ENCODE measurements at regions not wholly inside any gene's neighbourhood (a gene's known extent, or its start where the extent isn't known, plus 50 kb on each side); places are given as distances from the start of the nearest gene placed in this dataset.

- TF ChIP-seq MAFF (IDR thresholded peaks at IDR 0.05; ENCODE audit: low read depth, low read length) (peak; percentile 67; the same call in 1 of the 2 replicates), MAFK (conservative IDR thresholded peaks at IDR 0.05 in 1 of 2, IDR thresholded peaks at IDR 0.05 in 1 of 2; ENCODE audit: low read length in 2 of 2) (peak; percentile 64 to 82), IKZF1 (IDR thresholded peaks at IDR 0.05) (no peak)
- no peaks in the 10 kb centered on the region for H3K4me1 ChIP-seq (ENCODE audit: insufficient read depth, low read length)
- DNase-seq (ENCODE audit: low spot score), result no peak
- no peaks in the 10 kb centered on the region for H3K79me2 ChIP-seq (ENCODE audit: insufficient read depth, low read length)
- H3K4me2 ChIP-seq (ENCODE audit: low read depth, low read length), result no peak overlapping the region
- ChIA-PET CTCF (ENCODE audit: low intra/inter-chr PET ratio, low total read pairs) (no interaction called here), POLR2A (no interaction called here)
- H3K4me3 ChIP-seq (replicated peaks in 1 of 3; ENCODE audit: insufficient read depth in 1 of 3, low read depth in 2 of 3, low read length in 3 of 3), result no peak overlapping the region
- H3K27me3 ChIP-seq (ENCODE audit: control insufficient read depth in 1 of 2, insufficient read depth in 2 of 2, low read length in 2 of 2), result no peaks in the 10 kb centered on the region
- in situ Hi-C loops (cut with HindIII; ENCODE audit: extremely low pct_ligation_motif_present, low pct_unique_long_range_greater_than_20kb) (no loop called here), intact Hi-C loops (cut with micrococcal nuclease; ENCODE audit: unreplicated experiment) (no loop called here)
- H3K27ac ChIP-seq (ENCODE audit: extremely low read length, insufficient read depth, low read length), result no peak overlapping the region
- H3K36me3 ChIP-seq (replicated peaks in 1 of 2; ENCODE audit: control insufficient read depth in 1 of 2, insufficient read depth in 2 of 2, low read length in 2 of 2), result no peaks in the 10 kb centered on the region
- no peak overlapping the region for H3K9ac ChIP-seq (ENCODE audit: insufficient read depth, low read depth, low read length)
- WGBS (ENCODE audit: low lambda C conversion rate), result 3% methylated on average over 1 of the region's 1 CpG
- H2AFZ ChIP-seq (ENCODE audit: low read length), result no peak overlapping the region
- no peaks in the 10 kb centered on the region for H4K20me1 ChIP-seq (ENCODE audit: insufficient read depth, low read length)
- no TSS peak for BruUV-seq (replicated peaks)
- ATAC-seq, result no peak
- no peak for FAIRE-seq
- H3K9me3 ChIP-seq (ENCODE audit: low read length), result peaks cover 89% of the 10 kb centered on the region
Measured at GRCh38 chr5:165903835-165904234, 2387.6 kb upstream of the WWC1 start.

GRCh38 chr5:165906871-165907270 lies 2384.6 kb upstream of the WWC1 start:
- Histone ChIP-seq H2AFZ (ENCODE audit: low read length) (no peak overlapping the region), H3K27me3 (ENCODE audit: control insufficient read depth in 1 of 2, insufficient read depth in 2 of 2, low read length in 2 of 2) (no peaks in the 10 kb centered on the region), H4K20me1 (ENCODE audit: insufficient read depth, low read length) (no peaks in the 10 kb centered on the region), H3K36me3 (replicated peaks in 1 of 2; ENCODE audit: control insufficient read depth in 1 of 2, insufficient read depth in 2 of 2, low read length in 2 of 2) (no peaks in the 10 kb centered on the region), H3K4me3 (replicated peaks in 1 of 3; ENCODE audit: insufficient read depth in 1 of 3, low read depth in 2 of 3, low read length in 3 of 3) (no peak overlapping the region), H3K4me1 (ENCODE audit: insufficient read depth, low read length) (no peaks in the 10 kb centered on the region), H3K27ac (ENCODE audit: extremely low read length, insufficient read depth, low read length) (no peak overlapping the region), H3K4me2 (ENCODE audit: low read depth, low read length) (no peak overlapping the region), H3K79me2 (ENCODE audit: insufficient read depth, low read length) (no peaks in the 10 kb centered on the region), H3K9ac (ENCODE audit: insufficient read depth, low read depth, low read length) (no peak overlapping the region), H3K9me3 (ENCODE audit: low read length) (peaks cover 91% of the 10 kb centered on the region)
- CTCF ChIA-PET (ENCODE audit: low intra/inter-chr PET ratio, low total read pairs), result no interaction called here
- intact Hi-C loops (cut with micrococcal nuclease; ENCODE audit: unreplicated experiment), result no loop called here
- POLR2A ChIA-PET, result no interaction called here
- TF ChIP-seq ZNF780A (CRISPR knock-in tag; IDR thresholded peaks at IDR 0.05), result no peak
- ATAC-seq (no peak), FAIRE-seq (no peak), DNase-seq (ENCODE audit: low spot score) (no peak)
- BruUV-seq (replicated peaks), result no TSS peak
- in situ Hi-C loops (cut with HindIII; ENCODE audit: extremely low pct_ligation_motif_present, low pct_unique_long_range_greater_than_20kb), result no loop called here

- Histone ChIP-seq H3K36me3 (replicated peaks in 1 of 2; ENCODE audit: control insufficient read depth in 1 of 2, insufficient read depth in 2 of 2, low read length in 2 of 2) (no peaks in the 10 kb centered on the region), H3K79me2 (ENCODE audit: insufficient read depth, low read length) (no peaks in the 10 kb centered on the region), H3K9me3 (ENCODE audit: low read length) (peaks cover 60% of the 10 kb centered on the region), H3K4me1 (ENCODE audit: insufficient read depth, low read length) (no peaks in the 10 kb centered on the region), H3K4me2 (ENCODE audit: low read depth, low read length) (no peak overlapping the region), H3K4me3 (replicated peaks in 1 of 3; ENCODE audit: insufficient read depth in 1 of 3, low read depth in 2 of 3, low read length in 3 of 3) (no peak overlapping the region), H4K20me1 (ENCODE audit: insufficient read depth, low read length) (no peaks in the 10 kb centered on the region), H3K9ac (ENCODE audit: insufficient read depth, low read depth, low read length) (no peak overlapping the region), H3K27me3 (ENCODE audit: control insufficient read depth in 1 of 2, insufficient read depth in 2 of 2, low read length in 2 of 2) (no peaks in the 10 kb centered on the region), H3K27ac (ENCODE audit: extremely low read length, insufficient read depth, low read length) (no peak overlapping the region), H2AFZ (ENCODE audit: low read length) (no peak overlapping the region)
- ChIA-PET CTCF (ENCODE audit: low intra/inter-chr PET ratio, low total read pairs) (no interaction called here), POLR2A (no interaction called here)
- intact Hi-C loops (cut with micrococcal nuclease; ENCODE audit: unreplicated experiment) (no loop called here), in situ Hi-C loops (cut with HindIII; ENCODE audit: extremely low pct_ligation_motif_present, low pct_unique_long_range_greater_than_20kb) (no loop called here)
- no TSS peak for BruUV-seq (replicated peaks)
- FAIRE-seq (no peak), DNase-seq (ENCODE audit: low spot score) (no peak), ATAC-seq (no peak)
- 3% methylated on average over 2 of the region's 2 CpGs for WGBS (ENCODE audit: low lambda C conversion rate)
- no peak for TF ChIP-seq ZHX2 (IDR thresholded peaks at IDR 0.05; ENCODE audit: low read depth)
- TF ChIP-seq ZHX2 (CRISPR knock-in tag; IDR thresholded peaks at IDR 0.05; ENCODE audit: borderline replicate concordance), result no peak
- no peak for TF ChIP-seq ZNF614 (CRISPR knock-in tag; IDR thresholded peaks at IDR 0.05; ENCODE audit: borderline replicate concordance)
- no peak for TF ChIP-seq RARA (CRISPR knock-in tag; IDR thresholded peaks at IDR 0.05)
- TF ChIP-seq TSC22D2 (CRISPR knock-in tag; IDR thresholded peaks at IDR 0.05; ENCODE audit: borderline replicate concordance), result no peak
Measured at GRCh38 chr5:165913059-165913458, 2378.4 kb upstream of the WWC1 start.
